Memory B cell (primary cell): ENCODE measurements at regions not wholly inside any gene's neighbourhood (a gene's known extent, or its start where the extent isn't known, plus 50 kb on each side); places are given as distances from the start of the nearest gene placed in this dataset.

Source experiments
- ATAC-seq: fragments of 150-1000 bp; cut with Tn5 transposase; 2 replicates; pipeline ENCODE4 v1.10.0; 2021; ENCODE audit warnings: low read depth, mild to moderate bottlenecking, moderate library complexity
- DNase-seq, 2 donors: peaks; one replicate each; pipeline ENCODE4 v3.0.0; 2022; ENCODE audit warnings: low spot score in 2 of 2
- H3K27ac Mint-ChIP-seq: one replicate; pipeline ENCODE4 v1.8.0; 2022; ENCODE audit warnings: mild to moderate bottlenecking, moderate library complexity, mixed read lengths
- H3K27me3 Mint-ChIP-seq: one replicate; pipeline ENCODE4 v1.8.0; 2022; ENCODE audit warnings: mixed read lengths
- H3K36me3 Mint-ChIP-seq: one replicate; pipeline ENCODE4 v1.8.0; 2022; ENCODE audit warnings: mild to moderate bottlenecking, mixed read lengths
- H3K4me1 Mint-ChIP-seq: one replicate; pipeline ENCODE4 v1.8.0; 2022; ENCODE audit warnings: mixed read lengths
- H3K4me3 Mint-ChIP-seq: one replicate; pipeline ENCODE4 v1.8.0; 2022; ENCODE audit warnings: mild to moderate bottlenecking, moderate library complexity, mixed read lengths
- H3K9me3 Mint-ChIP-seq: one replicate; pipeline ENCODE4 v1.8.0; 2022; ENCODE audit warnings: mixed read lengths

GRCh38 chr12:85695097-85695715 is 141.0 kb downstream of the RASSF9 start:
- Mint-ChIP-seq H3K4me1 (no peaks in the 10 kb centered on the region), H3K4me3 (no peak overlapping the region), H3K27me3 (no peaks in the 10 kb centered on the region), H3K36me3 (no peaks in the 10 kb centered on the region), H3K27ac (no peak overlapping the region), H3K9me3 (no peaks in the 10 kb centered on the region)
- DNase-seq (no peak), ATAC-seq (no peak)

- peaks cover 3% of the 10 kb centered on the region for H3K9me3 Mint-ChIP-seq
- no peaks in the 10 kb centered on the region for H3K4me1 Mint-ChIP-seq
- H3K4me3 Mint-ChIP-seq: no peak overlapping the region
- H3K27me3 Mint-ChIP-seq: no peaks in the 10 kb centered on the region
- H3K27ac Mint-ChIP-seq: no peak overlapping the region
- ATAC-seq (no peak), DNase-seq (no peak)
- no peaks in the 10 kb centered on the region for H3K36me3 Mint-ChIP-seq
Observed at GRCh38 chr12:85697003-85697402, 139.2 kb downstream of the RASSF9 start.

GRCh38 chr12:85698937-85699336 is 137.3 kb downstream of the RASSF9 start:
- H3K27me3 Mint-ChIP-seq: no peaks in the 10 kb centered on the region
- no peak for ATAC-seq
- H3K27ac Mint-ChIP-seq: no peak overlapping the region
- no peaks in the 10 kb centered on the region for H3K36me3 Mint-ChIP-seq
- H3K4me1 Mint-ChIP-seq: no peaks in the 10 kb centered on the region
- H3K4me3 Mint-ChIP-seq: no peak overlapping the region
- peaks cover 3% of the 10 kb centered on the region for H3K9me3 Mint-ChIP-seq
- DNase-seq: no peak

GRCh38 chr12:85708775-85709174 is 127.4 kb downstream of the RASSF9 start:
- ATAC-seq (no peak), DNase-seq (no peak)
- Mint-ChIP-seq H3K4me1 (no peaks in the 10 kb centered on the region), H3K27ac (no peak overlapping the region), H3K4me3 (no peak overlapping the region), H3K9me3 (no peaks in the 10 kb centered on the region), H3K36me3 (no peaks in the 10 kb centered on the region), H3K27me3 (no peaks in the 10 kb centered on the region)

GRCh38 chr12:85711735-85712390 is 124.3 kb downstream of the RASSF9 start:
- Mint-ChIP-seq H3K4me1 (no peaks in the 10 kb centered on the region), H3K27ac (no peak overlapping the region), H3K27me3 (no peaks in the 10 kb centered on the region), H3K4me3 (no peak overlapping the region), H3K36me3 (no peaks in the 10 kb centered on the region), H3K9me3 (no peaks in the 10 kb centered on the region)
- no peak for ATAC-seq
- no peak for DNase-seq

- no peak overlapping the region for H3K27ac Mint-ChIP-seq
- H3K4me3 Mint-ChIP-seq: no peak overlapping the region
- no peak for DNase-seq
- no peaks in the 10 kb centered on the region for H3K4me1 Mint-ChIP-seq
- no peak for ATAC-seq
- no peaks in the 10 kb centered on the region for H3K36me3 Mint-ChIP-seq
- peaks cover 2% of the 10 kb centered on the region for H3K9me3 Mint-ChIP-seq
- H3K27me3 Mint-ChIP-seq: no peaks in the 10 kb centered on the region
Observed at GRCh38 chr12:85713373-85713772, 122.8 kb downstream of the RASSF9 start.

GRCh38 chr12:85714425-85714824 is 121.8 kb downstream of the RASSF9 start:
- H3K27me3 Mint-ChIP-seq: no peaks in the 10 kb centered on the region
- H3K4me1 Mint-ChIP-seq: no peaks in the 10 kb centered on the region
- ATAC-seq: no peak

GRCh38 chr12:85720308-85721033 is 115.7 kb downstream of the RASSF9 start:
- DNase-seq (no peak), ATAC-seq (no peak)
- Mint-ChIP-seq H3K4me3 (no peak overlapping the region), H3K9me3 (peaks cover 3% of the 10 kb centered on the region), H3K27me3 (no peaks in the 10 kb centered on the region), H3K36me3 (no peaks in the 10 kb centered on the region), H3K4me1 (no peaks in the 10 kb centered on the region), H3K27ac (no peak overlapping the region)

More at GRCh38 chr12:85714425-85714824, 121.8 kb downstream of the RASSF9 start:
- DNase-seq: no peak
- Mint-ChIP-seq H3K9me3 (peaks cover 3% of the 10 kb centered on the region), H3K27ac (no peak overlapping the region), H3K4me3 (no peak overlapping the region), H3K36me3 (no peaks in the 10 kb centered on the region)

- no peaks in the 10 kb centered on the region for H3K4me1 Mint-ChIP-seq
- no peaks in the 10 kb centered on the region for H3K27me3 Mint-ChIP-seq
- ATAC-seq (no peak), DNase-seq (no peak)
- no peaks in the 10 kb centered on the region for H3K36me3 Mint-ChIP-seq
- no peak overlapping the region for H3K4me3 Mint-ChIP-seq
- H3K9me3 Mint-ChIP-seq: peaks cover 1% of the 10 kb centered on the region
- no peak overlapping the region for H3K27ac Mint-ChIP-seq
Observed at GRCh38 chr12:85725991-85726390, 110.2 kb downstream of the RASSF9 start.

GRCh38 chr12:85733221-85733840 is 102.9 kb downstream of the RASSF9 start:
- no peak for DNase-seq
- Mint-ChIP-seq H3K36me3 (no peaks in the 10 kb centered on the region), H3K27me3 (no peaks in the 10 kb centered on the region), H3K9me3 (peaks cover 1% of the 10 kb centered on the region), H3K4me3 (no peak overlapping the region), H3K4me1 (no peaks in the 10 kb centered on the region), H3K27ac (no peak overlapping the region)
- no peak for ATAC-seq

GRCh38 chr12:85733984-85734383 is 102.2 kb downstream of the RASSF9 start:
- Mint-ChIP-seq H3K9me3 (peaks cover 1% of the 10 kb centered on the region), H3K4me1 (no peaks in the 10 kb centered on the region), H3K4me3 (no peak overlapping the region), H3K27me3 (no peaks in the 10 kb centered on the region), H3K36me3 (no peaks in the 10 kb centered on the region), H3K27ac (no peak overlapping the region)
- ATAC-seq: no peak
- no peak for DNase-seq

GRCh38 chr12:85740186-85740585 is 96.0 kb downstream of the RASSF9 start:
- Mint-ChIP-seq H3K27ac (no peak overlapping the region), H3K9me3 (no peaks in the 10 kb centered on the region), H3K4me3 (no peak overlapping the region), H3K27me3 (no peaks in the 10 kb centered on the region), H3K36me3 (no peaks in the 10 kb centered on the region), H3K4me1 (no peaks in the 10 kb centered on the region)
- DNase-seq (no peak), ATAC-seq (no peak)

- ATAC-seq (no peak), DNase-seq (no peak)
- Mint-ChIP-seq H3K4me3 (no peak overlapping the region), H3K9me3 (no peaks in the 10 kb centered on the region), H3K36me3 (no peaks in the 10 kb centered on the region), H3K27ac (no peak overlapping the region), H3K27me3 (no peaks in the 10 kb centered on the region), H3K4me1 (no peaks in the 10 kb centered on the region)
Observed at GRCh38 chr12:85741046-85741445, 95.2 kb downstream of the RASSF9 start.

- H3K4me1 Mint-ChIP-seq: no peaks in the 10 kb centered on the region
- H3K36me3 Mint-ChIP-seq: no peaks in the 10 kb centered on the region
- ATAC-seq: no peak
- no peak for DNase-seq
- H3K27me3 Mint-ChIP-seq: no peaks in the 10 kb centered on the region
- H3K9me3 Mint-ChIP-seq: no peaks in the 10 kb centered on the region
- H3K27ac Mint-ChIP-seq: no peak overlapping the region
- no peak overlapping the region for H3K4me3 Mint-ChIP-seq
Observed at GRCh38 chr12:85747941-85748495, 88.2 kb downstream of the RASSF9 start.
